ENCODE measurements at regions not wholly inside any gene's neighbourhood (a gene's known extent, or its start where the extent isn't known, plus 50 kb on each side); places are given as distances from the start of the nearest gene placed in this dataset.

GRCh38 chr16:65774350-65774749, 592.1 kb upstream of the CDH5 start:
- ChIA-PET CTCF (no interaction called here), POLR2A (no interaction called here)
- TF ChIP-seq SUZ12 (IDR thresholded peaks at IDR 0.05) (no peak), ZNF384 (IDR thresholded peaks at IDR 0.05) (no peak), ELF4 (IDR thresholded peaks at IDR 0.05) (no peak), FOXK2 (IDR thresholded peaks at IDR 0.05) (no peak), NFRKB (IDR thresholded peaks at IDR 0.05) (no peak), LEF1 (IDR thresholded peaks at IDR 0.05; ENCODE audit: borderline replicate concordance) (no peak), ARNT (IDR thresholded peaks at IDR 0.05) (no peak), FOXM1 (IDR thresholded peaks at IDR 0.05; ENCODE audit: borderline replicate concordance) (no peak), L3MBTL2 (conservative IDR thresholded peaks at IDR 0.05) (no peak), SP1 (IDR thresholded peaks at IDR 0.05) (no peak), FOXA1 (IDR thresholded peaks at IDR 0.05) (no peak), CTBP1 (IDR thresholded peaks at IDR 0.05; ENCODE audit: borderline replicate concordance) (no peak), HDGF (IDR thresholded peaks at IDR 0.05; ENCODE audit: borderline replicate concordance) (no peak), PKNOX1 (IDR thresholded peaks at IDR 0.05) (no peak), TARDBP (IDR thresholded peaks at IDR 0.05) (no peak), BHLHE40 (IDR thresholded peaks at IDR 0.05; ENCODE audit: borderline replicate concordance) (no peak)
- no peak for DNase-seq (ENCODE audit: extremely low spot score)

DNA sequence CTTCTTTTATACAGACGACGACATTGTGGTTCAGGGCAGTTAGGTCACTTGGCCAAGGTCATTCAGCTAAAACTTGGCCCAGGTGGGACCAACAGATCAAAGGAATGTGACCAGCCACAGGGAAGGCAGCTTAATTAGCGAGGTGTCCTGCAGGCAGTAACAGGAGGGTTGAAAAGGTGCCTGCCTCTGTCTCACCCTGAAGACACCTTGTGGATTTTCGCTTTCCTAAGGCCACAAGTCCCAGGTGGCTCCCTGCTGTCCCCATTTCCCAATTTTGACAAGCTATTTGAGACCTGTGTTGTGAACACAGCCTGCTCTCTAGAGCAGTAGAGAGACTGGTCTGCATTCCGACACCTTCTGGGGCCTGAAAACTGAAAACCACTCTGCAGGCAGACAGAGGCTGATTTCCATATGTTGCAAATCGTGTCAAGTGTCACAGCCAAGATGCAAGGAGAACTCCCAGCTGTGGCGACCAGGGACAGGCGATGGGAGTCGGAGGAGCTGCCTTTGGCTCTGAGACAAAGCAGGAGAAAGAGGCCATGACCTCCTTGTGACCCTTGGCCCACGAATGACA, 593.1 kb upstream of the CDH5 start:
- no peak for TF ChIP-seq L3MBTL2 (conservative IDR thresholded peaks at IDR 0.05)
- no peak for TF ChIP-seq ZNF384 (IDR thresholded peaks at IDR 0.05)
- TF ChIP-seq BHLHE40 (IDR thresholded peaks at IDR 0.05; ENCODE audit: borderline replicate concordance), result no peak
- TF ChIP-seq NFRKB (IDR thresholded peaks at IDR 0.05), result no peak
- no peak for TF ChIP-seq FOXM1 (IDR thresholded peaks at IDR 0.05; ENCODE audit: borderline replicate concordance)
- TF ChIP-seq LEF1 (IDR thresholded peaks at IDR 0.05; ENCODE audit: borderline replicate concordance), result no peak
- TF ChIP-seq FOXK2 (IDR thresholded peaks at IDR 0.05), result no peak
- CTCF ChIA-PET, result no interaction called here
- DNase-seq (ENCODE audit: extremely low spot score), result no peak
- POLR2A ChIA-PET, result no interaction called here

- CTCF ChIA-PET, result no interaction called here
These were observed 594.3 kb upstream of the CDH5 start for GRCh38 chr16:65772134-65772732.

DNA sequence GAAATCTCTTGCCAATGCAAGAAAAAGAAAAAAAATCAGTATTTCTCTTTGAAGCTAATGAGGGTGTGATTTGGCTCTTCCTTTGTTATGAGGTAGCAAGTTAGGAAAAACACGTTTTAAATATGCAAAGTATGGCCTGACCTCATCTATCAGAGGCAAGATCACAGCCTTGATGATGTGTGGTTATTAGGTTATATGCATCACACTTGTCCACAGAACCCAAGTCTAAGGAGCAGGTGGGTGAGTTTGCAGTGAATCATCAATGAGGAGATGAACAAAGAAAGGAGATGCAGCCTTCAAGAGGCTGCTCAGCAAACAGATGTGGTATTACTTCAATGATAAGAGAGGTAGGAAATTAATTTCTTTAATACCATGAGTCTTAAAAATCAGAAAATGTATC, 594.8 kb upstream of the CDH5 start:
- DNase-seq (ENCODE audit: extremely low spot score), result no peak
- POLR2A ChIA-PET, result no interaction called here
- CTCF ChIA-PET, result no interaction called here
- TF ChIP-seq TARDBP (IDR thresholded peaks at IDR 0.05) (no peak), NFRKB (IDR thresholded peaks at IDR 0.05) (no peak), FOXK2 (IDR thresholded peaks at IDR 0.05) (no peak), ELF4 (IDR thresholded peaks at IDR 0.05) (no peak), PKNOX1 (IDR thresholded peaks at IDR 0.05) (no peak), SUZ12 (IDR thresholded peaks at IDR 0.05) (no peak), FOXM1 (IDR thresholded peaks at IDR 0.05; ENCODE audit: borderline replicate concordance) (no peak), LEF1 (IDR thresholded peaks at IDR 0.05; ENCODE audit: borderline replicate concordance) (no peak), ARNT (IDR thresholded peaks at IDR 0.05) (no peak), HDGF (IDR thresholded peaks at IDR 0.05; ENCODE audit: borderline replicate concordance) (no peak), BHLHE40 (IDR thresholded peaks at IDR 0.05; ENCODE audit: borderline replicate concordance) (no peak), ZNF384 (IDR thresholded peaks at IDR 0.05) (no peak), CTBP1 (IDR thresholded peaks at IDR 0.05; ENCODE audit: borderline replicate concordance) (no peak), SP1 (IDR thresholded peaks at IDR 0.05) (no peak), FOXA1 (IDR thresholded peaks at IDR 0.05) (no peak), L3MBTL2 (conservative IDR thresholded peaks at IDR 0.05) (no peak)

More at GRCh38 chr16:65772134-65772732, 594.3 kb upstream of the CDH5 start:
- POLR2A ChIA-PET, result no interaction called here
- DNase-seq (ENCODE audit: extremely low spot score), result no peak
- TF ChIP-seq TARDBP (IDR thresholded peaks at IDR 0.05), result no peak
- TF ChIP-seq ARNT (IDR thresholded peaks at IDR 0.05), result no peak
- no peak for TF ChIP-seq PKNOX1 (IDR thresholded peaks at IDR 0.05)
- no peak for TF ChIP-seq LEF1 (IDR thresholded peaks at IDR 0.05; ENCODE audit: borderline replicate concordance)
- TF ChIP-seq CTBP1 (IDR thresholded peaks at IDR 0.05; ENCODE audit: borderline replicate concordance), result no peak
- no peak for TF ChIP-seq BHLHE40 (IDR thresholded peaks at IDR 0.05; ENCODE audit: borderline replicate concordance)
- TF ChIP-seq SUZ12 (IDR thresholded peaks at IDR 0.05), result no peak
- no peak for TF ChIP-seq ELF4 (IDR thresholded peaks at IDR 0.05)
- no peak for TF ChIP-seq L3MBTL2 (conservative IDR thresholded peaks at IDR 0.05)
- no peak for TF ChIP-seq FOXK2 (IDR thresholded peaks at IDR 0.05)
- TF ChIP-seq FOXM1 (IDR thresholded peaks at IDR 0.05; ENCODE audit: borderline replicate concordance), result no peak

- CTCF ChIA-PET, result no interaction called here
- no peak for DNase-seq (ENCODE audit: extremely low spot score)
- TF ChIP-seq TARDBP (IDR thresholded peaks at IDR 0.05) (no peak), FOXA1 (IDR thresholded peaks at IDR 0.05) (no peak), HDGF (IDR thresholded peaks at IDR 0.05; ENCODE audit: borderline replicate concordance) (no peak), ARNT (IDR thresholded peaks at IDR 0.05) (no peak), SUZ12 (IDR thresholded peaks at IDR 0.05) (no peak), NFRKB (IDR thresholded peaks at IDR 0.05) (no peak), FOXK2 (IDR thresholded peaks at IDR 0.05) (no peak), PKNOX1 (IDR thresholded peaks at IDR 0.05) (no peak), BHLHE40 (IDR thresholded peaks at IDR 0.05; ENCODE audit: borderline replicate concordance) (no peak), L3MBTL2 (conservative IDR thresholded peaks at IDR 0.05) (no peak), ZNF384 (IDR thresholded peaks at IDR 0.05) (no peak), CTBP1 (IDR thresholded peaks at IDR 0.05; ENCODE audit: borderline replicate concordance) (no peak), LEF1 (IDR thresholded peaks at IDR 0.05; ENCODE audit: borderline replicate concordance) (no peak), ELF4 (IDR thresholded peaks at IDR 0.05) (no peak), SP1 (IDR thresholded peaks at IDR 0.05) (no peak), FOXM1 (IDR thresholded peaks at IDR 0.05; ENCODE audit: borderline replicate concordance) (no peak)
- POLR2A ChIA-PET, result no interaction called here
These were observed 595.7 kb upstream of the CDH5 start for GRCh38 chr16:65770752-65771151.

All from HEK293T (cell line).